ENCODE measurements at regions not wholly inside any gene's neighbourhood (a gene's known extent, or its start where the extent isn't known, plus 50 kb on each side); places are given as distances from the start of the nearest gene placed in this dataset.
"Not testable (repeated sequence)": the region's sequence is repeated elsewhere in the genome, so short reads cannot be mapped to it uniquely, and the experiment has no call there.

DNA sequence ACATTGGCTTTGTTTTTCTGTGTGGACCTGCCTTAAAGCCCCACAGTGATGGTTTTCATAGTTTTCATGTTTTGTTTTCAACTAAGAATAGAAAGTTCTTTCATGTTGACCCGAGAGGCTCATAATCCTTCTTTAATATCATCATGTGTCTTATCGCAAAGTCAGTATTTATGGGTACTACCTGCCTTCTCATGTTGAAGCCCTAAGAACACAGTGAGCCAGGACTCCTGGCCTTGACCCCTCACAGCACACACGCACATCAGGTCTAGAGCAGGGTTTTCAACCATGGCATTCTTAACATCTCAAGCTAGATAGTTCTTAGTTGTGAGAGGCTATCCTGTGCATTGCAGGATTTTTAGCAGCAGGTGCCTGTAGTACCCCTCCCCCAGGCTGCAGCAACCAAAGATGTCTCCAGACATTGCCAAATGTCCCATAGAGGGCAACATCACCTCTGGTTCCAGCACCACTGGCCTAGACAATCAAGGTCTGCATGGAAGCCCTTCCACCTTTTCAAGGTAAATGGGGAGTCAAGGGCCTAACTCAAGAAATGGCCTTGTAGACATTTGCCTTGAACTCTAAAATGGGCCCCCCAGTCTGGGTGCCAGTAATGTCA, 118.3 kb downstream of the MTHFS start:
- Histone ChIP-seq H3K4me1 (no peaks in the 10 kb centered on the region), H3K36me3 (ENCODE audit: insufficient read depth in 1 of 2, low read depth in 1 of 2) (no peaks in the 10 kb centered on the region), H3K9me3 (peaks cover 7% of the 10 kb centered on the region), H3K4me3 (no peak overlapping the region), H3K27me3 (ENCODE audit: insufficient read depth in 3 of 3, low read length in 2 of 3) (peaks cover 0 to 2% (median 0%) of the 10 kb centered on the region in 3 donors), H3K27ac (no peak overlapping the region)
- no peak for ATAC-seq
- DNase-seq: no peak
- 65 to 85% (median 79%) methylated on average over 3 of the region's 3 CpGs for WGBS, 3 donors
- intact Hi-C loops (cut with DNase I): no loop called here
- TF ChIP-seq, protein P1, sequence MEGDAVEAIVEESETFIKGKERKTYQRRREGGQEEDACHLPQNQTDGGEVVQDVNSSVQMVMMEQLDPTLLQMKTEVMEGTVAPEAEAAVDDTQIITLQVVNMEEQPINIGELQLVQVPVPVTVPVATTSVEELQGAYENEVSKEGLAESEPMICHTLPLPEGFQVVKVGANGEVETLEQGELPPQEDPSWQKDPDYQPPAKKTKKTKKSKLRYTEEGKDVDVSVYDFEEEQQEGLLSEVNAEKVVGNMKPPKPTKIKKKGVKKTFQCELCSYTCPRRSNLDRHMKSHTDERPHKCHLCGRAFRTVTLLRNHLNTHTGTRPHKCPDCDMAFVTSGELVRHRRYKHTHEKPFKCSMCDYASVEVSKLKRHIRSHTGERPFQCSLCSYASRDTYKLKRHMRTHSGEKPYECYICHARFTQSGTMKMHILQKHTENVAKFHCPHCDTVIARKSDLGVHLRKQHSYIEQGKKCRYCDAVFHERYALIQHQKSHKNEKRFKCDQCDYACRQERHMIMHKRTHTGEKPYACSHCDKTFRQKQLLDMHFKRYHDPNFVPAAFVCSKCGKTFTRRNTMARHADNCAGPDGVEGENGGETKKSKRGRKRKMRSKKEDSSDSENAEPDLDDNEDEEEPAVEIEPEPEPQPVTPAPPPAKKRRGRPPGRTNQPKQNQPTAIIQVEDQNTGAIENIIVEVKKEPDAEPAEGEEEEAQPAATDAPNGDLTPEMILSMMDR (IDR thresholded peaks at IDR 0.05): no peak

DNA sequence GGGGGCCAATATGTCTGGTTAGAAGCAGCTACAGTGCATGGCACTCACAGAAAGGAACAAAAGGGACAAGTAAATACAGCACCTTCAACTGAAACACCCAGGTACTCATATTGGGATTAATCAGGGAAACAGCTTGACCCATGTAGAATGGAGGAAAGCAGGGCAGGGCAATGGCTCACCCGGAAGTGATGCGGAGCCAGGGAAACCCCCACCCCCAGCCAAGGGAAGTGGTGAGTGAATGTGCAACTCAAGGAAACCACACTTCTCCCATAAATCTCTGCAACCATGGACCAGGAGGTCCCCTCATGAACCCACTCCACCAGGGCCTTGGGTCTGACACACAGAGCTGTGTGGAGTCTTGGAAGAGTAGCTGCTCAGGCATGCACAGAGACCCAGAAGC, 117.1 kb downstream of the MTHFS start:
- ATAC-seq: no peak
- DNase-seq: no peak
- intact Hi-C loops (cut with DNase I): no loop called here
- H3K4me3 ChIP-seq: no peak overlapping the region
- H3K9me3 ChIP-seq: peaks cover 7% of the 10 kb centered on the region
- no peaks in the 10 kb centered on the region for H3K4me1 ChIP-seq
- TF ChIP-seq, protein P1 (IDR thresholded peaks at IDR 0.05): no peak
- 81 to 91% (median 90%) methylated on average over 2 of the region's 2 CpGs for WGBS, 3 donors
- no peak overlapping the region for H3K27ac ChIP-seq
- H3K36me3 ChIP-seq (ENCODE audit: insufficient read depth in 1 of 2, low read depth in 1 of 2): no peaks in the 10 kb centered on the region
- no peaks in the 10 kb centered on the region for H3K27me3 ChIP-seq (ENCODE audit: insufficient read depth in 3 of 3, low read length in 2 of 3)

DNA sequence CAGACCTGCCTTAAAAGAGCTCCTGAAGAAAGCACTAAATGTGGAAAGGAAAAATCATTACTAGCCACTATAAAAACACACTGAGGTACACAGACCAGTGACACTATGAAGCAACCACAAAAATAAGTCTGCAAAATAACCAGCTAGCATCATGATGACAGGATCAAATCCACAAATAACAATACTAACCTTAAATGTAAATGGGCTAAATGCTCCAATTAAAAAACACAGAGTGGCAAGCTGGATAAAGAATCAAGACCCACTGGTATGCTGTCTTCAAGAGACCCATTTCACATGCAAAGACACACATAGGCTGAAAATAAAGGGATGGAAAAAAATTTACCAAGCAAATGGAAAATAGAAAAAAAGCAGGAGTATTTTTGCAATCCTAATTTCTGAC, 114.5 kb downstream of the MTHFS start:
- H3K4me3 ChIP-seq; H3K9me3 ChIP-seq; H3K27me3 ChIP-seq (ENCODE audit: insufficient read depth in 3 of 3, low read length in 2 of 3); ATAC-seq; H3K27ac ChIP-seq; intact Hi-C loops (cut with DNase I); H3K36me3 ChIP-seq (ENCODE audit: insufficient read depth in 1 of 2, low read depth in 1 of 2); H3K4me1 ChIP-seq; DNase-seq: not testable (repeated sequence)
